Ovary (tissue), 7 donors: ENCODE measurements at regions not wholly inside any gene's neighbourhood (a gene's known extent, or its start where the extent isn't known, plus 50 kb on each side); places are given as distances from the start of the nearest gene placed in this dataset.

ENCODE experiments used
- DNase-seq, 5 donors: peaks; one replicate each; pipeline ENCODE4 v3.0.0-alpha.2; 2019 to 2020
- H3K27ac ChIP-seq, 2 donors: fragments of 200-600 bp; one replicate each; pipeline versions ENCODE4 v1.5.1 to v1.8.0; 2019 to 2022
- H3K27me3 ChIP-seq: fragments of 200-600 bp; one replicate; pipeline ENCODE4 v1.8.0; 2022
- H3K36me3 ChIP-seq: fragments of 200-600 bp; sonication (generic); one replicate; pipeline ENCODE4 v1.5.1; 2019
- H3K4me1 ChIP-seq: one replicate; pipeline ENCODE4 v1.8.1; 2013; ENCODE audit warnings: mild to moderate bottlenecking, moderate library complexity; ENCODE audit not compliant: insufficient read depth
- H3K4me3 ChIP-seq: fragments of 200-600 bp; sonication (generic); one replicate; pipeline ENCODE4 v1.5.1; 2017
- H3K9me3 ChIP-seq, 2 donors: fragments of 200-600 bp in 1 of 2; sonication (generic) in 1 of 2; one replicate each; pipeline versions ENCODE4 v1.5.1 to v1.8.1; 2013 to 2019; ENCODE audit warnings: mild to moderate bottlenecking in 1 of 2, moderate library complexity in 1 of 2
- EP300 ChIP-seq: sonication (generic); formaldehyde crosslinking; IDR thresholded peaks from one replicate; pipeline ENCODE4 v1.6.1; 2017; ENCODE audit warnings: antibody characterized with exemption
- POLR2A ChIP-seq: fragments of 450-650 bp; IDR thresholded peaks from one replicate; pipeline ENCODE4 v1.6.1; 2017; ENCODE audit warnings: antibody characterized with exemption, mild to moderate bottlenecking, moderate library complexity
- WGBS, 3 donors: extraction: QIAGEN DNeasy Blood & Tissue Kit in 1 of 3; methylation state at CpG; one replicate each; pipeline versions ENCODE4 v1.1.5 to v1.1.7; 2013 to 2017; 5-methylcytosine and 5-hydroxymethylcytosine counted together
- intact Hi-C, 4 donors: fragments of 100-400 bp; cut with DNase I; formaldehyde crosslinking; loops; one replicate each; pipeline versions ENCODE4 v1.11.0 to v1.15.1; 2022 to 2023
- TF ChIP-seq, protein P1 (sequence below), 3 donors: fragments of 450-650 bp in 2 of 3; fragments of 200-600 bp in 1 of 3; IDR thresholded peaks; one replicate each; pipeline versions ENCODE4 v1.5.1 to v1.8.0; 2016 to 2022; ENCODE audit warnings: antibody characterized with exemption in 3 of 3, mild to moderate bottlenecking in 1 of 3
- donor health status: DM: no; HTN: no; CAD: no; lungs with moderate emphysema.
- donor health status: DM: no; HTN: no; CAD: no.
- donor health status: Bipolar disorder and iron deficiency.
- donor health status: DM: no; HTN: no; CAD: no.
- donor health status: DM: yes; HTN: yes; CAD: no.

DNA sequence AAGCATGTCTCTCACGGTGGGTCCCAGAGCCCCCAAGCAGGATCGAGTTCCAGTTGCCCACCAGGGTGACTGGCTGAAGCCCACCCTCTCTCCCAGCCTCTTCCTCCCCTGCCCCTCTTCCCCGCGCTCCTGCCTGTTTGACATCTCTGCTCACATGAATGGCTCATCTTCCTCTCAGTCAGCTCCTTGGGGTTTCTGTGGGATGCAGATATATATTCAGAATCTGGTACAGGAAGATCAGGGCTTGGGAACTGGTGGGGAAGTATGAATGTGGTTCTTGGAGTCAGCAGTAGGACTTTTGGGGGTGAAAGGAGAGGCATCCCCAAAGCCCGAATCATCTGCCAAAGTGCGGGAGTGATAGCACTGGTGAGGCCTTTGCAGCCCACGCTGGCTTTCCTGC is 158.9 kb upstream of the CIBAR2 start:
- H3K27ac ChIP-seq: no peak overlapping the region
- TF ChIP-seq POLR2A (no peak), EP300 (no peak)
- TF ChIP-seq, protein P1, sequence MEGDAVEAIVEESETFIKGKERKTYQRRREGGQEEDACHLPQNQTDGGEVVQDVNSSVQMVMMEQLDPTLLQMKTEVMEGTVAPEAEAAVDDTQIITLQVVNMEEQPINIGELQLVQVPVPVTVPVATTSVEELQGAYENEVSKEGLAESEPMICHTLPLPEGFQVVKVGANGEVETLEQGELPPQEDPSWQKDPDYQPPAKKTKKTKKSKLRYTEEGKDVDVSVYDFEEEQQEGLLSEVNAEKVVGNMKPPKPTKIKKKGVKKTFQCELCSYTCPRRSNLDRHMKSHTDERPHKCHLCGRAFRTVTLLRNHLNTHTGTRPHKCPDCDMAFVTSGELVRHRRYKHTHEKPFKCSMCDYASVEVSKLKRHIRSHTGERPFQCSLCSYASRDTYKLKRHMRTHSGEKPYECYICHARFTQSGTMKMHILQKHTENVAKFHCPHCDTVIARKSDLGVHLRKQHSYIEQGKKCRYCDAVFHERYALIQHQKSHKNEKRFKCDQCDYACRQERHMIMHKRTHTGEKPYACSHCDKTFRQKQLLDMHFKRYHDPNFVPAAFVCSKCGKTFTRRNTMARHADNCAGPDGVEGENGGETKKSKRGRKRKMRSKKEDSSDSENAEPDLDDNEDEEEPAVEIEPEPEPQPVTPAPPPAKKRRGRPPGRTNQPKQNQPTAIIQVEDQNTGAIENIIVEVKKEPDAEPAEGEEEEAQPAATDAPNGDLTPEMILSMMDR (IDR thresholded peaks at IDR 0.05): no peak
- no peaks in the 10 kb centered on the region for H3K27me3 ChIP-seq
- peaks cover 2% of the 10 kb centered on the region for H3K4me1 ChIP-seq
- H3K9me3 ChIP-seq: no peaks in the 10 kb centered on the region
- intact Hi-C loops: loop anchor here in 2 of 4 donors (5.0 to 10.0 kb wide), 2 partner anchors 344 to 446 kb away; partner anchors contain the start of gene GSE1 (in 1 of the 2)
- H3K36me3 ChIP-seq: no peaks in the 10 kb centered on the region
- H3K4me3 ChIP-seq: no peak overlapping the region
- WGBS, 3 donors: 86 to 97% (median 96%) methylated on average over 7 of the region's 7 CpGs
- no peak for DNase-seq

DNA sequence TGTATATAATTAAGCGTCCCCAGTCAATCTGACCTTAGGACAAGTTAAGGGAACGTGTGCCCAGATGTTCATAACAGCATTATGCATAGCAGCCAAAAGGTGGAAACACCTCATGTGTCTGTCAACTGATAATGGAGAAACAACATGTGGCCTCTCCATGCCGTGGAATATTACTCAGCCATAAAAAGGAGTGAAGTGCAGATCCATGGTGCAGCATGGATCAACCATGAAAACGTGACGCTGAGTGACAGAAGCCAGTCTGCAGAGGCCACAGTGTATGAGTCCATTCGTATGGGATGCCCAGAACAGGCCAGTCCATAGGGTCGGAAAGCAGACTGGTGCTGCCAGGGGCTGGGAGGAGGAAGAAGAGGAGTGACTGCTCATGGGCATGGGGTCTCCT is 161.0 kb upstream of the CIBAR2 start:
- Histone ChIP-seq H3K36me3 (no peaks in the 10 kb centered on the region), H3K27me3 (no peaks in the 10 kb centered on the region), H3K4me3 (no peak overlapping the region), H3K4me1 (peaks cover 2% of the 10 kb centered on the region), H3K9me3 (no peaks in the 10 kb centered on the region), H3K27ac (no peak overlapping the region)
- 93 to 97% (median 94%) methylated on average over 7 of the region's 7 CpGs for WGBS, 3 donors
- DNase-seq: no peak
- intact Hi-C loops: loop anchor here in 2 of 4 donors (5.0 to 10.0 kb wide), 2 partner anchors 342 to 444 kb away; partner anchors contain the start of gene GSE1 (in 1 of the 2)
- TF ChIP-seq EP300 (no peak), POLR2A (no peak)
- TF ChIP-seq, protein P1 (IDR thresholded peaks at IDR 0.05): no peak

DNA sequence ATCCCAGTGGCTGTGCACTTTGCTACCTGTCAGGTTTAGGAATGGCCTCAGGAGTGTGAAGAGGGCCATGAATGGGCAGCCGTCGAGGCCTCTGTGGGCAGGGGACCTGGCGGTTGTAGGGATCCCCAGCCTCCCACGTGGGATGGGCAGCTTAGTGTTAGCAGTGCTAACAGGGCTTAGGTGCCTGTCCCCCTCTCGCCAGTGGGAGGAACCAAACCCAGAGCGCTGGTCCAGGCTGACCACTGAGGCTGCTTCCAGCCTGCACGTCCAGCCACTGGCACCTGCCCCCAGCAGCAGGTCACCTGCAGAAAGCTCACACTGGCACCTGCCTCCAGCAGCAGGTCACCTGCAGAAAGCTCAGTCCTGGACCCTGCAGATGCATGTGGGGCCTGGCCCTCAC is 162.2 kb upstream of the CIBAR2 start:
- Histone ChIP-seq H3K36me3 (no peaks in the 10 kb centered on the region), H3K9me3 (no peaks in the 10 kb centered on the region), H3K27ac (no peak overlapping the region), H3K27me3 (no peaks in the 10 kb centered on the region), H3K4me1 (peaks cover 9% of the 10 kb centered on the region), H3K4me3 (no peak overlapping the region)
- intact Hi-C loops: loop anchor here in 3 of 4 donors (2.0 to 10.0 kb wide), 3 partner anchors 340 to 444 kb away; partner anchors contain the start of gene GSE1 (in 1 of the 3)
- no peak for DNase-seq
- WGBS, 3 donors: 77 to 84% (median 80%) methylated on average over 6 to 7 of the region's 7 CpGs
- TF ChIP-seq EP300 (no peak), POLR2A (no peak)
- TF ChIP-seq, protein P1 (IDR thresholded peaks at IDR 0.05): no peak

DNA sequence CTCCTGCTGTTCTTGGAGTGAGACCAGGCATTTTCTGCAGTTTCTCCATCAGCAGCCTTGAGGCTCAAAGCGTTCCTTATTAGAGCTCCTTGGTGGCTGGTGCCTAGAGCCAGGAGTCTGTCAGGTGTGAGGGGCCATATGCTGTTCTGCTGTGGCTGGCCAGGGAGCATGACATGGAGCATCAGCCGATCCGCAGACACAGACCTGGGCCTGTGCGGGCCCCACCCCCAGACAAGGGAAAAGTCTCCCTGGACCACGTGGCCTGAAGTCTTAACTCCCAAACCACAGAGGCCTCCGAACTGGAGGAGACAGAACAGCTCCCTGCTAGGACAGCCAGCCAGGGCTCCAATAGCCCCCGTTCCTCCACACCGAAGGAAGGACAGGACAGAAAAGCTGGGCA is 162.7 kb upstream of the CIBAR2 start:
- Histone ChIP-seq H3K27me3 (no peaks in the 10 kb centered on the region), H3K36me3 (no peaks in the 10 kb centered on the region), H3K9me3 (no peaks in the 10 kb centered on the region), H3K4me1 (peaks cover 9% of the 10 kb centered on the region), H3K27ac (no peak overlapping the region), H3K4me3 (no peak overlapping the region)
- WGBS, 3 donors: 54 to 65% (median 62%) methylated on average over 8 of the region's 8 CpGs
- DNase-seq: no peak
- TF ChIP-seq EP300 (no peak), POLR2A (no peak)
- TF ChIP-seq, protein P1 (IDR thresholded peaks at IDR 0.05): no peak
- intact Hi-C loops: loop anchor here in 3 of 4 donors (2.0 to 10.0 kb wide), 3 partner anchors 340 to 444 kb away; partner anchors contain the start of gene GSE1 (in 1 of the 3)
